Psoas muscle (tissue), 7 donors: ENCODE measurements at regions not wholly inside any gene's neighbourhood (a gene's known extent, or its start where the extent isn't known, plus 50 kb on each side); places are given as distances from the start of the nearest gene placed in this dataset.
"Not testable (repeated sequence)": the region's sequence is repeated elsewhere in the genome, so short reads cannot be mapped to it uniquely, and the experiment has no call there.

Source experiments
- ATAC-seq, 4 donors: fragments of 200-7000 bp; cut with Tn5 transposase; one replicate each; pipeline ENCODE4 v1.9.1; 2020; ENCODE audit warnings: moderate library complexity in 3 of 4, mild to moderate bottlenecking in 2 of 4
- DNase-seq, 2 donors: peaks; one replicate each; pipeline ENCODE4 v3.0.0-alpha.2; 2020
- H3K27ac ChIP-seq: fragments of 200-600 bp; one replicate; pipeline ENCODE4 v1.8.0; 2022
- H3K27me3 ChIP-seq, 3 donors: fragments of 200-600 bp in 1 of 3; one replicate each; pipeline versions ENCODE4 v1.6.1 to v1.8.0; 2013 to 2022; ENCODE audit warnings: low read length in 2 of 3, mild to moderate bottlenecking in 2 of 3, moderate library complexity in 1 of 3; ENCODE audit not compliant: insufficient read depth in 3 of 3
- H3K36me3 ChIP-seq, 2 donors: fragments of 200-600 bp in 1 of 2; one replicate each; pipeline versions ENCODE4 v1.6.1 to v1.8.0; 2013 to 2022; ENCODE audit warnings: low read depth in 1 of 2, mild to moderate bottlenecking in 1 of 2, moderate library complexity in 1 of 2; ENCODE audit not compliant: insufficient read depth in 1 of 2
- H3K4me1 ChIP-seq: fragments of 200-600 bp; one replicate; pipeline ENCODE4 v1.8.0; 2022
- H3K4me3 ChIP-seq: fragments of 200-600 bp; one replicate; pipeline ENCODE4 v1.8.0; 2022; ENCODE audit warnings: mild to moderate bottlenecking
- H3K9me3 ChIP-seq: fragments of 200-600 bp; one replicate; pipeline ENCODE4 v1.8.0; 2022
- WGBS, 3 donors: extraction: QIAGEN DNeasy Blood & Tissue Kit; methylation state at CpG; one replicate each; pipeline versions ENCODE4 v1.1.6 to v1.1.7; 2013; 5-methylcytosine and 5-hydroxymethylcytosine counted together
- intact Hi-C, 2 donors: fragments of 100-400 bp; cut with DNase I; formaldehyde crosslinking; loops; one replicate each; pipeline versions ENCODE4 v1.11.0 to v1.14.2; 2022
- TF ChIP-seq, protein P1 (sequence below): fragments of 200-600 bp; IDR thresholded peaks from one replicate; pipeline ENCODE4 v1.8.0; 2022; ENCODE audit warnings: antibody characterized with exemption
- donor health status: healthy with polysubstance abuse.
- donor health status: DM: no; HTN: no; CAD: no; lungs with moderate emphysema.
- donor health status: Bipolar disorder and iron deficiency.
- donor health status: healthy.
- donor health status: DM: yes; HTN: yes; CAD: no.
- donor health status: DM: no; HTN: no; CAD: no.
- donor health status: DM: yes; HTN: yes; CAD: no.

DNA sequence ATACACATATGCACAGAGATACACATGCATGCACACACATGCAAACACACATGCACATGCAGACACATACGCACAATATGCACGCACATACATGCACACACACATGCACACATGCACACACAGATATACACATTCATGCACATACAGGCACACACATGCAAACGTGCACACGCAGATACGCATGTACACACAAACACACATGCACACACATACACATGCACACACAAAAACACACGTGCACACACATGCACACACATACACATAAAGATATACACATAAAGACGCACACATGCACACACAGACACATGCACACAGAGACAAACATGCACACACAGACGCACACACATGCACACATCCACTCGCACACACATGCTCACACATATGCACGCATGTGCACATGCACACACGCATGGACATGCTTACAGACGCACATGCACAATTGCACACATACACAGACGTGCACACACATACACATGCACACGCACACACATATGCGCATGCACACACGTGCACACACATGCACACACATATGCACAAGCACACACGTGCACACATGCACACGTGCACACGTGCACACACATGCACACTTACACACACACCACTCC is 145.2 kb downstream of the ADRA2C start:
- intact Hi-C loops, result no loop called here
- TF ChIP-seq, protein P1, sequence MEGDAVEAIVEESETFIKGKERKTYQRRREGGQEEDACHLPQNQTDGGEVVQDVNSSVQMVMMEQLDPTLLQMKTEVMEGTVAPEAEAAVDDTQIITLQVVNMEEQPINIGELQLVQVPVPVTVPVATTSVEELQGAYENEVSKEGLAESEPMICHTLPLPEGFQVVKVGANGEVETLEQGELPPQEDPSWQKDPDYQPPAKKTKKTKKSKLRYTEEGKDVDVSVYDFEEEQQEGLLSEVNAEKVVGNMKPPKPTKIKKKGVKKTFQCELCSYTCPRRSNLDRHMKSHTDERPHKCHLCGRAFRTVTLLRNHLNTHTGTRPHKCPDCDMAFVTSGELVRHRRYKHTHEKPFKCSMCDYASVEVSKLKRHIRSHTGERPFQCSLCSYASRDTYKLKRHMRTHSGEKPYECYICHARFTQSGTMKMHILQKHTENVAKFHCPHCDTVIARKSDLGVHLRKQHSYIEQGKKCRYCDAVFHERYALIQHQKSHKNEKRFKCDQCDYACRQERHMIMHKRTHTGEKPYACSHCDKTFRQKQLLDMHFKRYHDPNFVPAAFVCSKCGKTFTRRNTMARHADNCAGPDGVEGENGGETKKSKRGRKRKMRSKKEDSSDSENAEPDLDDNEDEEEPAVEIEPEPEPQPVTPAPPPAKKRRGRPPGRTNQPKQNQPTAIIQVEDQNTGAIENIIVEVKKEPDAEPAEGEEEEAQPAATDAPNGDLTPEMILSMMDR, result no peak

DNA sequence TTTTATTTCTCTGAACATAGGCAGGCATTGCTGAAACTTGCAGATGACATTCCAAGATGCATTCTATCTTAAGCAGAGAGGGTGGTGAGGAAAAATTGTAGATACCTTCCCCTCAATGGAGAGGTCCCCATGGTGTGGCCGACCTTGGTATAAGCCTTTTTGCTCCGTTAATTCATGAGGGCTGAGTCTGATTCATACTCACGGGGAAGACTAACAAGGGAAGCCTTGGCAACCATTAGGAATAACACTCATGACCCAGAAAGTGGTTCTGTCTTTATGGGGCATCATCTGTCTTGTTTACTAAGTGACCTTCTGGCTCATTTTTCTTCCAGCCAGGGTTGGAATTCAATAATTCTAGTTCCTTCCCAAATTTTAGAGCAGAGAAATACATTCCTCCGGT is 148.3 kb downstream of the ADRA2C start:
- H3K27ac ChIP-seq, H3K27me3 ChIP-seq, ATAC-seq, H3K9me3 ChIP-seq, H3K36me3 ChIP-seq, H3K4me1 ChIP-seq, DNase-seq, H3K4me3 ChIP-seq, intact Hi-C loops: not testable (repeated sequence)
- 82 to 87% (median 83%) methylated on average over 4 of the region's 4 CpGs for WGBS, 3 donors

More for the DNA sequence above, 145.2 kb downstream of the ADRA2C start:
- DNase-seq (no peak), ATAC-seq (no peak)
- Histone ChIP-seq H3K9me3 (no peaks in the 10 kb centered on the region), H3K27me3 (peaks cover 0 to 7% (median 0%) of the 10 kb centered on the region in 3 donors), H3K27ac (no peak overlapping the region), H3K4me3 (no peak overlapping the region), H3K36me3 (no peaks in the 10 kb centered on the region), H3K4me1 (no peaks in the 10 kb centered on the region)
- 84 to 86% (median 86%) methylated on average over 19 of the region's 19 CpGs for WGBS, 3 donors

DNA sequence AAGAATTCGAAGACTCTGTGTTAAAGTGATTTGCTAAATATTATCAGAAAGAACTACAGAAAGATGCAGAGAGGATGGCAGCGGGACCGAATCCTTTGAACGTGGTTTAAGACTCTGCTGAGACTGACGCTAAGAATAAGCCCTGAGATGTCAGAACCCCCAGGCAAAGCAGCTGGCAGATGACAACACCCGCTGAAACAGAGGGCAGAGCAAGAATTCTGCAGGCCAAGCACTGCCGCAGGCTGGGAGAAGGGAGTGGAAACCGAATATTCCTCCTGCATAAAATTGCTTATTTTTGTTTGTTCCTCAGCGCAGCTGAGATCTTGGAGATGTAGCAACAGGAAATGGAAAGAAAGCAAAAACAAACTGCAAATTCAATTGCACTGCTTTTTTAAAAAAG is 153.3 kb downstream of the ADRA2C start:
- H3K27me3 ChIP-seq, H3K4me1 ChIP-seq, intact Hi-C loops, H3K4me3 ChIP-seq, DNase-seq, H3K27ac ChIP-seq, ATAC-seq, H3K9me3 ChIP-seq, H3K36me3 ChIP-seq: not testable (repeated sequence)
- 19 to 27% (median 26%) methylated on average over 9 of the region's 9 CpGs for WGBS, 3 donors

DNA sequence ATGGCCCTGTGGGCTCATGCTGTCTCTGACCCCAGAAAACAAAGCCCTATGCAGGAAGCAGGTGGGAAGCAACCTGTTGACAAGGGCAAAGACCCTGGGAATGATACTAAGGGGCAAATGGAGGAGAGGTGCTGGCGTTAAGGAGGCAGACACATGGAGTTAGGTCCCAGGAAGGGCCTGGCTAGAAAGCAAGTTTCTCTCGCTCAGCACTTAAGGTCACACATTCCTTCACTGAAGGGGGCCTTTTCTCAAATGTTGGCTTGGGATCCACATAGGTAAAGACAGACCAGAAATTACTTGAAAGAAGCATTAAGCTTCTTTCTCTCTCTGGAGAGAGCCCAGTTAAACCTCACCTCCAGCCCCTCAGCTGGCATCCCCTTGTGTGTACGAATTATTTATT is 155.7 kb downstream of the ADRA2C start:
- ATAC-seq, intact Hi-C loops, H3K27ac ChIP-seq, DNase-seq, H3K9me3 ChIP-seq, H3K36me3 ChIP-seq, H3K4me3 ChIP-seq, H3K4me1 ChIP-seq, H3K27me3 ChIP-seq: not testable (repeated sequence)
- WGBS, 3 donors, result 76 to 87% (median 80%) methylated on average over 3 of the region's 3 CpGs

DNA sequence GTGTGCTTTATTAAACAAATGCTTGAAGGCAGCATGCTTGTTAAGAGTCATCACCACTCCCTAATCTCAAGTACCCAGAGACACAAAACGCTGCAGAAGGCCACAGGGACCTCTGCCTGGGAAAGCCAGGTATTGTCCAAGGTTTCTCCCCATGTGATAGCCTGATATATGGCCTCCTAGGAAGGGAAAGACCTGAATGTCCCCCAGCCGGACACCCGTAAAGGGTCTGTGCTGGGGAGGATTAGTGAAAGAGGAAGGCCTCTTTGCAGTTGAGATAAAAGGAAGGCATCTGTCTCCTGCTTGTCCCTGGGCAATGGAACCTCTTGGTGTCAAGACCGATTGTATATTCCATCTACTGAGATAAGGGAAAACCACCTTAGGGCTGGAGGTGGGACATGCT is 159.7 kb downstream of the ADRA2C start:
- DNase-seq, intact Hi-C loops, H3K9me3 ChIP-seq, H3K4me1 ChIP-seq, H3K27ac ChIP-seq, ATAC-seq, H3K4me3 ChIP-seq, H3K36me3 ChIP-seq: not testable (repeated sequence)
- 49 to 63% (median 56%) methylated on average over 4 of the region's 4 CpGs for WGBS, 3 donors
- H3K27me3 ChIP-seq, result peaks cover 0 to 12% (median 0%) of the 10 kb centered on the region in 3 donors

DNA sequence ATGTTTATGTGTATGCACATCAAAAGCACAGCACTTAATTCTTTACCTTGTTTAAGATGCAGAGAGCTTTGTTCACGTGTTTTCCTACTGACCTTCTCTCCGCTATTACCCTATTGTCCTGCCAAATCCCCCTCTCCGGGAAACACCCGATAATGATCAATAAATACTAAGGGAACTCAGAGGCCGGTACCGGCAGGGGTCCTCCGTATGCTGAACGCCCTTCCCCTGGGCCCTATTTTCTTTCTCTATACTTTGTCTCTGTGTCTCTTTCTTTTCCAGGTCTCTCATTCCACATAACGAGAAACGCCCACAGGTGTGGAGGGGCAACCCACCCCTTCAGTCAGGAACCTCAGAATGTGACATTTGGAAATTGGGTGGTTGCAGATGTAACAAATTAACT is 160.1 kb downstream of the ADRA2C start:
- H3K36me3 ChIP-seq, H3K4me1 ChIP-seq, H3K4me3 ChIP-seq, H3K9me3 ChIP-seq, intact Hi-C loops, H3K27ac ChIP-seq, DNase-seq, ATAC-seq: not testable (repeated sequence)
- WGBS, 3 donors, result 79 to 80% (median 80%) methylated on average over 10 of the region's 10 CpGs
- peaks cover 0 to 12% (median 0%) of the 10 kb centered on the region in 3 donors for H3K27me3 ChIP-seq

DNA sequence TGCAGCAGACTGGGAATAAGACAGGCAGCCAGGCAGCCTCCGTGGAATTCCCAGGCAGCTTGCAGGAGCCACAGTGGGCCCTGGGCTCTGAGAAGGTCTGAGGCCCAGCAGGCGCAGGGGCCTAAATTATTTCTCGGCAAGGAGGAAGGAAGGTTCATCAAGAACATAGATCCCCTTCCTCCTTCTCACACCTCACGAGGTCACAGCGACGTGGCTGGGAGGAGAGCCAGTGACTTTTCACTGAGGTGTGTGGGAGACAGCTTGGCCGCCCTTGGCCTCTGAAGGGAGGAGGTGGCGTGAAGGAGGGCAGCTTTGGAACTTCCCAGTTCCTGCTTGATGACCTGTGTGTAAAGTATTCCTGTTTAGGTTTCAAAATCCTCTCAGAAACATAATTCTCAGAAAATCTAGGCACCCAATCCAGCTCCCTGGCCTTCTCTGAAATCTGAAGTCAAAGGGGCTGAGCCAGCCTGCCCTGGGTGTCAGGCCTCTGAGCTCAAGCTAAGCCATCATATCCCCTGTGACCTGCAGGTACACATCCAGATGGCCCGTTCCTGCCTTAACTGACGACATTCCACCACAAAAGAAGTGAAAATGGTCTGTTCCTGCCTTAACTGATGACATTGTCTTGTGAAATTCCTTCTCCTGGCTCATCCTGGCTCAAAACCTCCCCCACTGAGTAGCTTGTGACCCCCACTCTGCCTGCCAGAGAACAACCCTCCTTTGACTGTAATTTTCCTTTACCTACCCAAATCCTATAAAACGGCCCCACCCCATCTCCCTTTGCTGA is 161.0 kb downstream of the ADRA2C start:
- H3K9me3 ChIP-seq, H3K27ac ChIP-seq, H3K4me1 ChIP-seq, DNase-seq, intact Hi-C loops, H3K36me3 ChIP-seq, ATAC-seq, H3K4me3 ChIP-seq: not testable (repeated sequence)
- WGBS, 3 donors, result 69 to 71% (median 69%) methylated on average over 10 to 11 of the region's 11 CpGs
- H3K27me3 ChIP-seq, result peaks cover 0 to 12% (median 0%) of the 10 kb centered on the region in 3 donors

DNA sequence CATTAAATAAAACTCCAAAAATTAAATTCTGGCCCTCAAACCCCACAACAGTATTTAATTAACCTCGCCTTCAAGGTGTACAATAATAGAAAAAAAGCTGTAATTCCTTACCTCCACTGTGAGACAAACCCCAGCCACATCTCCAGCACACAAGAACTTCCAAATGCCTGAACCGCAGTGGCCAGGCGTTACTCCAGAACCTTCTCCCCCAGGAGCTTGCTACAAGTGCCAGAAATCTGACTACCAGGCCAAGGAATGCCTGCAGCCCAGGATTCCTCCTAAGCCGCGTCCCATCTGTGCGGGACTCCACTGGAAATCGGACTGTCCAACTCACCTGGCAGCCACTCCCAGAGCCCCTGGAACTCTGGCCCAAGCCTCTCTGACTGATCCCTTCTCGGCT is 163.2 kb downstream of the ADRA2C start:
- H3K9me3 ChIP-seq, intact Hi-C loops, H3K4me1 ChIP-seq, H3K4me3 ChIP-seq, ATAC-seq, H3K36me3 ChIP-seq, H3K27ac ChIP-seq: not testable (repeated sequence)
- peak in 1 of 2 donors; percentile 20 for DNase-seq
- peaks cover 0 to 12% (median 0%) of the 10 kb centered on the region in 3 donors for H3K27me3 ChIP-seq
- 53 to 69% (median 61%) methylated on average over 7 to 8 of the region's 8 CpGs for WGBS, 3 donors

DNA sequence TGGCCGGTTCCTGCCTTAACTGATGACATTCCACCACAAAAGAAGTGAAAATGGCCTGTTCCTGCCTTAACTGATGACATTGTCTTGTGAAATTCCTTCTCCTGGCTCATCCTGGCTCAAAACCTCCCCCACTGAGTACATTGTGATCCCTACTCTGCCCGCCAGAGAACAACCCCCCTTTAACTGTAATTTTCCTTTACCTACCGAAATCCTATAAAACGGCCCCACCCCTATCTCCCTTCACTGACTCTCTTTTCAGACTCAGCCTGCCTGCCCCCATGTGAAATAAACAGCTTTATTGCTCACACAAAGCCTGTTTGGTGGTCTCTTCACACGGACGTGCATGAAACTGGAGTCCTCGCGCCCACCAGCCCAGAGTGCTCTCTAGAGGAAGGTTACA is 166.5 kb downstream of the ADRA2C start:
- intact Hi-C loops, H3K4me3 ChIP-seq, DNase-seq, H3K4me1 ChIP-seq, H3K27ac ChIP-seq, H3K27me3 ChIP-seq, H3K9me3 ChIP-seq, H3K36me3 ChIP-seq, ATAC-seq: not testable (repeated sequence)
- 82 to 85% (median 82%) methylated on average over 7 of the region's 8 CpGs for WGBS, 3 donors

DNA sequence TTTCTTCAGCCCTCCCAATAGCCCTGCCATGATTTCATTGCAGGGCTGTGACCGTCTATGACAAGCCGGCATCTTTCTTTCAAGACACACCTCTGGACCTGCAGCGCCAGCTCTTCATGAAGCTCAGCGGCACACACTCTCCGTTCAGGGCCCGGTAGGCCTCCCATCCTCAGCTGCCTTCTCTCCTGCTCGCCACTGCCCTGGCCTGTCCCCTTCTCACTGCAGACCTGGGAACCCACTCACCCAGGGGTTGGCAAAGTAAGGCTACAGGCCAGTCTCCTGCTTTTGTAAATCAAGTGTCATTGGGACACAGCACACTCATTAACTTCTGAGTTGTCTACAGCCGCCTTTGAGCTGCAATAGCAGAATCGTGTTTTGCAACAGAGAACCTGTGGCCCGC is 169.2 kb downstream of the ADRA2C start:
- ATAC-seq, H3K27ac ChIP-seq, H3K36me3 ChIP-seq, H3K9me3 ChIP-seq, intact Hi-C loops, H3K4me1 ChIP-seq, DNase-seq, H3K4me3 ChIP-seq, H3K27me3 ChIP-seq: not testable (repeated sequence)
- WGBS, 3 donors, result 94 to 97% (median 96%) methylated on average over 10 of the region's 10 CpGs
